Chondrocyte (in vitro differentiated cells): ENCODE measurements at regions not wholly inside any gene's neighbourhood (a gene's known extent, or its start where the extent isn't known, plus 50 kb on each side); places are given as distances from the start of the nearest gene placed in this dataset.
"Not testable (repeated sequence)": the region's sequence is repeated elsewhere in the genome, so short reads cannot be mapped to it uniquely, and the experiment has no call there.

Source experiments
- DNase-seq: peaks from one replicate; pipeline ENCODE4 v3.0.0; 2021; ENCODE audit warnings: mixed read lengths, low spot score
- H3K27ac Mint-ChIP-seq: one replicate; pipeline ENCODE4 v1.8.0; 2021; ENCODE audit warnings: mild to moderate bottlenecking, moderate library complexity, mixed read lengths; ENCODE audit not compliant: unreplicated experiment
- H3K27me3 Mint-ChIP-seq: 2 replicates; pipeline ENCODE4 v1.8.0; 2021; ENCODE audit warnings: low read depth, mixed read lengths
- H3K36me3 Mint-ChIP-seq: 2 replicates; pipeline ENCODE4 v1.8.0; 2021; ENCODE audit warnings: low read depth, mixed read lengths
- H3K4me1 Mint-ChIP-seq: 2 replicates; pipeline ENCODE4 v1.8.0; 2021; ENCODE audit warnings: low read depth, mild to moderate bottlenecking, mixed read lengths
- H3K4me3 Mint-ChIP-seq: one replicate; pipeline ENCODE4 v1.8.0; 2021; ENCODE audit warnings: mild to moderate bottlenecking, moderate library complexity, mixed read lengths; ENCODE audit not compliant: unreplicated experiment
- H3K9me3 Mint-ChIP-seq: 2 replicates; pipeline ENCODE4 v1.8.0; 2021; ENCODE audit warnings: low read depth, mixed read lengths
- CTCF ChIP-seq: fragments of 200-600 bp; sonication (generic); IDR thresholded peaks from 2 replicates; pipeline ENCODE4 v1.5.0; 2021; ENCODE audit warnings: antibody characterized with exemption, mild to moderate bottlenecking, moderate library complexity

DNA sequence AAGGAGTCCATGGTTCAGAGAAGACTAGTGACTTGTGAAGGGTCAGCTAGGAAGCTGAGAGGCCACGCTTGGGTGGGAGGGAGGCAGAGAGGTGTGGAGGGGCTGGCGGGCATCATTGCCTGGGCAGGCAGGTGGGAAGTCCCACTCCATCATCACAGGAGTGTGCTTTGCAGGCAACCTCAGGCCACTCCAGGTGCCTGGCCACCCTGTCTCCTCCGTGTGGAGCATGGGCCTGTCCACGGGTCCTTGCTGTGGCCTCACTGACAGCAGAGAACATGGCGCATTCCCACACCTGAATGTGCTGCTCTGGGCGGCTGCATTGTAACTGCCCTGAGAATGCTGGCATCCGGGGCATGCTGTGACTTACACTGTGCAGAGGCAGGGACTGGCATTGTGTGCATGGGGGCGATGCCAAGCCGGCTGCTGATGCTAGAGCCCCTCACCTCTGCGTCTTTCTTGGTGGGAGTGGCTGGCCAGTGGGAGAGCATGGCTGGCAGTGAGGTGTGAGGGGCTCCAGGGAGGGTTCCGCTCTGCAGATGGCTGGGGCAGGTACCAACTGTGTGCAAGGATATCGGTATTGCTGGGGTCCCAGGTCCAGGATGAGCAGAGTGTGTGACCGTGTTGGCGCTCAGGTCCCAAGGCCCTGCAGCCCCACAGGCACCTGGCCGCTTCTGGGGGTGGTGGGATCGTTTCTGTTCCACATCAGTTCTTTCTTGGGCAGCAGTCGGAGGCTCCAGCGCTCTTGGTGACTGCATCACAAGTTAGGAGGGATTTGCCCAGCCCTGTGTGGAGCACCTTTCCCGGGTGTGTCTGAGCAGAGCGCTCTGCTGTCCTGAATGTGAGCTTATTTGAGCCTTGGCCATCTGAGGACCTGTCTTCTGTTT lies 94.8 kb downstream of the NPIPB11 start:
- Mint-ChIP-seq H3K4me1 (peaks cover 52% of the 10 kb centered on the region), H3K9me3 (no peaks in the 10 kb centered on the region), H3K36me3 (no peaks in the 10 kb centered on the region), H3K27ac (no peak overlapping the region), H3K4me3 (no peak overlapping the region), H3K27me3 (no peaks in the 10 kb centered on the region)
- DNase-seq: no peak
- TF ChIP-seq CTCF: no peak

- H3K36me3 Mint-ChIP-seq: no peaks in the 10 kb centered on the region
- H3K4me1 Mint-ChIP-seq: peaks cover 48% of the 10 kb centered on the region
- no peaks in the 10 kb centered on the region for H3K27me3 Mint-ChIP-seq
- DNase-seq: no peak
- peak; percentile 19 for TF ChIP-seq CTCF
- no peak overlapping the region for H3K27ac Mint-ChIP-seq
- H3K4me3 Mint-ChIP-seq: no peak overlapping the region
- H3K9me3 Mint-ChIP-seq: no peaks in the 10 kb centered on the region
Measured at GRCh38 chr16:29310852-29311314, 95.6 kb downstream of the NPIPB11 start.

GRCh38 chr16:29310243-29310642 lies 96.3 kb downstream of the NPIPB11 start:
- not testable (repeated sequence) for H3K9me3 Mint-ChIP-seq, H3K4me3 Mint-ChIP-seq, H3K36me3 Mint-ChIP-seq, H3K27ac Mint-ChIP-seq, DNase-seq, H3K27me3 Mint-ChIP-seq
- peaks cover 43% of the 10 kb centered on the region for H3K4me1 Mint-ChIP-seq

DNA sequence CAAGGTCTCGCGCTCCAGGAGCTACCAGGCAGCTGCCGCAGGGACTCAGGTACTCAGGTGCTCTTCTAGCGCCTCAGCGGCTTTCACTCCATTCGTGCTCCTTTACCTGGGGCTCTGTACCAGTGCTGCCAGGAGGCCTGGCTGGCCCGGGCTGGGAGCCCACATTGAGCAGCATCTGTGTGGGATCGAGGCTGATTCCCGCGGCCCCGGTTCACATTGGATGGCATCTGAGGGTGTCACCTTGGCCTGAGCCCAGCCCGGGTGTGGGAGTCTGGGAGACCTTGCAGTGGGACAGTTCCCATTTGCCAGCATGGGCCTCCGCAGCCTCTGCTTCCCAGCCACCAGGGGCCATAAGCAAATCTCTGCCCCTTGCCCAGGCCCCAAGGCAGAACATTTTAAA lies 96.9 kb downstream of the NPIPB11 start:
- not testable (repeated sequence) for H3K27me3 Mint-ChIP-seq, H3K36me3 Mint-ChIP-seq, H3K9me3 Mint-ChIP-seq, H3K27ac Mint-ChIP-seq, H3K4me3 Mint-ChIP-seq, DNase-seq
- peaks cover 40% of the 10 kb centered on the region for H3K4me1 Mint-ChIP-seq

GRCh38 chr16:29308644-29309546 lies 97.6 kb downstream of the NPIPB11 start:
- H3K4me3 Mint-ChIP-seq: no peak overlapping the region
- H3K36me3 Mint-ChIP-seq: no peaks in the 10 kb centered on the region
- H3K27ac Mint-ChIP-seq: no peak overlapping the region
- peak; percentile 70 for DNase-seq
- H3K9me3 Mint-ChIP-seq: no peaks in the 10 kb centered on the region
- peaks cover 9% of the 10 kb centered on the region for H3K27me3 Mint-ChIP-seq
- peaks cover 40% of the 10 kb centered on the region for H3K4me1 Mint-ChIP-seq
- TF ChIP-seq CTCF: no peak
